HG03108 (cell line): ENCODE measurements at regions not wholly inside any gene's neighbourhood (a gene's known extent, or its start where the extent isn't known, plus 50 kb on each side); places are given as distances from the start of the nearest gene placed in this dataset.
A peak's percentile ranks its signal among the peaks of the same experiment; 100 is the strongest.
"Not testable (repeated sequence)": the region's sequence is repeated elsewhere in the genome, so short reads cannot be mapped to it uniquely, and the experiment has no call there.

ENCODE experiments used
- ATAC-seq: cut with Tn5 transposase; IDR thresholded peaks from one replicate; pipeline ENCODE4 v1.9.1; 2021; ENCODE audit warnings: moderate library complexity; ENCODE audit not compliant: unreplicated experiment

- ATAC-seq, result no peak
Observed at GRCh38 chr5:159493696-159494095, 163.4 kb upstream of the IL12B start.

DNA sequence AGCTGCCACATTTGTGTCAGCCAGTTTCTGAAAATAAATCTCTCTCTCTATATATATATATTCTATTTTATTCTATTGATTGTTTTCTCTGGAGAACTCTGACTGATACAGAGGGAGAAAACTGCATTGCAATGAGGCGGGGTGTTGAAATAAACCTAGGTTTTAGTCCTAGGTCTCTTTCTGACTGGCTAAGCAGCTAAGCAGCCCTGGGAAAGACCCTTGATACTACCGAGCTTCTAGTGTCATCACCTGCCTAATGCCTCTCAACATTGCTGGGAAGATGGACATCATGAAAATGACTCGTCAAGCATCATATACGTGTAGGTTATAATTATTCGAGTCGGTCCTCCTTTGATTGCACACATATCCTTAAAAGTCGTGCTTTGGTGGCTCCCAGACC is 166.5 kb upstream of the IL12B start:
- ATAC-seq, result no peak

GRCh38 chr5:159497221-159497620 is 166.9 kb upstream of the IL12B start:
- ATAC-seq, result no peak

GRCh38 chr5:159498630-159499029 is 168.3 kb upstream of the IL12B start:
- no peak for ATAC-seq

DNA sequence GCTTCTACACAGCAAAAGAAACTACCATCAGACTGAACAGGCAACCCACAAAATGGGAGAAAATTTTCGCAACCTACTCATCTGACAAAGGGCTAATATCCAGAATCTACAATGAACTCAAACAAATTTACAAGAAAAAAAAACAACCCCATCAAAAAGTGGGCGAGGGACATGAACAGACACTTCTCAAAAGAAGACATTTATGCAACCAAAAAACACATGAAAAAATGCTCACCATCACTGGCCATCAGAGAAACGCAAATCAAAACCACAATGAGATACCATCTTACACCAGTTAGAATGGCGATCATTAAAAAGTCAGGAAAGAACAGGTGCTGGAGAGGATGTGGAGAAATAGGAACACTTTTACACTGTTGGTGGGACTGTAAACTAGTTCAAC is 171.8 kb upstream of the IL12B start:
- ATAC-seq, result not testable (repeated sequence)

- ATAC-seq, result no peak
Observed at GRCh38 chr5:159503236-159503635, 172.9 kb upstream of the IL12B start.

- ATAC-seq, result no peak
Observed at GRCh38 chr5:159504106-159504856, 174.0 kb upstream of the IL12B start.

GRCh38 chr5:159504857-159505304 is 174.6 kb upstream of the IL12B start:
- no peak for ATAC-seq

- ATAC-seq, result no peak
Observed at GRCh38 chr5:159507055-159507454, 176.8 kb upstream of the IL12B start.

- no peak for ATAC-seq
Observed at GRCh38 chr5:159507661-159508060, 177.4 kb upstream of the IL12B start.

DNA sequence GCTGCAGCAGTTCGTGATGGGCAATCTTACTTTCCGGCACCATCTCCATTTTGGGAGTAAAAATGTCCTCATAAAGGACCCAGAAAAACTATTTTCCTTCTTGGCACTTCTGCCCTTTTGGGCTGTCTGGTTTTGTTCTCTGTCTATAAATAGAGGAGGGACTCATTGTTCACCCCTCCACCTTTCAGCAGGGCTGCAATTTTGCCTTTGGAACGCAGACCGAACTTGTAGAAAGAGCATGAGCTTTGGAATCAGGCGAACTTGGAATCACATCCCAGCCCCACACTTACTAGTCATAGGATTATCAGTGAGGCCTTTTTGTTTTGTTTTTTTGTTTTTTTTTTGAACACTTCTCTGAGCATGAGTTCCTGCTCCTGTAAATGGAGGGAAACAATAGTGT is 178.1 kb upstream of the IL12B start:
- no peak for ATAC-seq

DNA sequence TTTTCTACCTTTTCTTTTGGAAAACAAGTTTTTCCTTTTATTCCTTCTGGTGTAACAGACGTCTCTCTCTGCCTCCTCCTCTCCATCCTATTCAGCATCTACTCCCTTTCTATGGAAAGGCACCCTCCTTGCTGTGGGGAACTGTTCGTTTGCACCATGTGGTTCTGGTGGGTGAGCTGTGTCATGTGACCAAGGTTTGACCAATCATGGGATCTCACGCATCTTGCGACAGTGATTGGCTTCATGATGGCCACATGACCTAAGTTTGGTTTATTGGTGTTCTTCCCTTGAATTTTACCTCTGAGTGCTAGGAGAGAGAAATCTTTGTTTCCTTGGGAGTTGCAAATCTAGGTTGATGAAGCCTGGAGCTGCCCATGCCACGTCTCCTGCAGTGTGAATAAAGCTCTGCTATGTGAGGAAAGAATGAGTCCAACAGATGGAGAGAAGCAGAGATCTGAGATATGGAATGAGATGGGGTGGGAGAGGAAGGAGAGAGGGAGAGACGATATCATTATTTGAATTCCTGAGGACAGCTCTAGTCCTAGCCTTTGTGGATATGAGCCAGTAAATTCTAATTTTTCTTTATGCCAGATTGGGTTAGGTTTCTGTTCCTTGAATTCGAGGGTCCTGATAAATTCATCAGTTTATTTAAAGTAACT is 178.8 kb upstream of the IL12B start:
- ATAC-seq, result no peak

GRCh38 chr5:159510282-159510681 is 180.0 kb upstream of the IL12B start:
- no peak for ATAC-seq

DNA sequence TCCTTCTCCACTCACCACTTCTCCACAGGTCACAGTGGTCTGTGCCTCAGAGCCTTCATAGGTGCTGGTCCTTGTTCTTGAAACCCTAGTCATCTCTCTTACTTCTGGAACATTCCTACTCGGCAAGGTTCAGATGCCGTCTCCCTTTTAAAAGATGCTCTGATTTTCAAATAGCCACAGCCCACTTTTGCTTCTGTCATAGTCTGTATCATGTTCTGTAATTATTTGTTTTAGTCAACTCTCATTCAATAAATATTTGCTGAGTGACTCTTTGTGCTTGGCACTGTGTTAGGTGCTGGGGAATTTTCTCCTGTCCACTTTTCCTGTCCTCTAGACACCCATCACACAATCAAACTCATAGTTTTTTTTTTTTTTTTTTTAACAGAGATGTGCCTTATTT is 181.3 kb upstream of the IL12B start:
- no peak for ATAC-seq

- ATAC-seq, result no peak
Observed at GRCh38 chr5:159512064-159512463, 181.8 kb upstream of the IL12B start.

- no peak for ATAC-seq
Observed at GRCh38 chr5:159514229-159514810, 184.0 kb upstream of the IL12B start.

DNA sequence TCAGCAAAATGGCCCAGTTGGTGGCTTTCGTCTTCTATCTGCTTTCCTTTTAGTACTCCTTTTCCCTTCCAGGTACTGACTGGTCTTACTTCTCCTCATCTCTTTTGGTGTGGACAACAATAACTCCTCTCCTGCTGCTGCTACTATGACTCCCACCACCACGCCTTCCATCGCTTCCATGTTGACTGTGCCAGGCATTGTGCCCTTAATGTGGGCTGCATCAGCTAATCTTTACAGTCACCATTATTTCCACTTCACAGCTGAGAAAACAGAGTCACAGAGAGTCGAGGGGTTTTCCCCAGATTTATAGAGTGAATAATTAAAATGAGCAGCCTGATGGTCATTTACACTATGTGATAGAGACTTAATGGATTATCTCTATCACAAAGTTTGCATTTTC is 184.9 kb upstream of the IL12B start:
- ATAC-seq, result no peak

DNA sequence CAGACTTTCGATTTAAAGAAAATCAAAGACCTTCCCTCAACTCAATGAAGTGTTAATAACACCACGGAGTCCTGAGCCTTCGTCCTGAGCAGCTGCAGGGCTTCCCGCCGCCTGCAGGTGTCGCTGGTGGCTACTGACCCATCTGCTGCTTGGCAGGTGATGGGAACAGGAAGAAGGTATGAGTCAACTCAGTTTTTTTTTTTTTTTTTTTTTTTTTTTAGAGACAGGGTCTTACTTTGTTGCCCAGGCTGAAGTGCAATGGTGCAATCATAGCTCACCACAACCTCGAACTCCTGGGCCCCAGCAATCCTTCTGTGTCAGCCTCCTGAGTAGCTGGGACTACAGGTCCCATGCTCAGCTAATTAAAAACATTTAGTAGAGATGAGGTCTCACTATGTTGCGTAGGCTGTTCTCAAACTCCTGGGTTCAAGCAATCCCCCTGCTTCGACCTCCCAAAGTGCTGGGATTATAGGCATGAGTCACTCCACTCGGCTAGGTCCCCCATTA is 185.7 kb upstream of the IL12B start:
- peak; percentile 90 for ATAC-seq

GRCh38 chr5:159518371-159518770 is 188.1 kb upstream of the IL12B start:
- no peak for ATAC-seq

- no peak for ATAC-seq
Observed at GRCh38 chr5:159519365-159519764, 189.1 kb upstream of the IL12B start.

GRCh38 chr5:159522841-159523240 is 192.6 kb upstream of the IL12B start:
- ATAC-seq, result no peak

GRCh38 chr5:159524279-159524678 is 194.0 kb upstream of the IL12B start:
- not testable (repeated sequence) for ATAC-seq
